ENCODE measurements at regions not wholly inside any gene's neighbourhood (a gene's known extent, or its start where the extent isn't known, plus 50 kb on each side); places are given as distances from the start of the nearest gene placed in this dataset.

- no peak for TF ChIP-seq ARNTL (CRISPR knock-in tag; IDR thresholded peaks at IDR 0.05; ENCODE audit: borderline replicate concordance, low read depth)
- TF ChIP-seq POU6F1 (CRISPR knock-in tag; IDR thresholded peaks at IDR 0.05; ENCODE audit: borderline replicate concordance, low read depth) = no peak
- no peak for TF ChIP-seq ISL1 (CRISPR knock-in tag; IDR thresholded peaks at IDR 0.05)
- no peak for TF ChIP-seq SNAI2 (CRISPR knock-in tag; IDR thresholded peaks at IDR 0.05)
- no peak for TF ChIP-seq ZFP3 (CRISPR knock-in tag; IDR thresholded peaks at IDR 0.05)
- TF ChIP-seq ZNF8 (CRISPR knock-in tag; IDR thresholded peaks at IDR 0.05) = no peak
- no peak for TF ChIP-seq ESRRG (CRISPR knock-in tag; IDR thresholded peaks at IDR 0.05)
- TF ChIP-seq, protein P1, sequence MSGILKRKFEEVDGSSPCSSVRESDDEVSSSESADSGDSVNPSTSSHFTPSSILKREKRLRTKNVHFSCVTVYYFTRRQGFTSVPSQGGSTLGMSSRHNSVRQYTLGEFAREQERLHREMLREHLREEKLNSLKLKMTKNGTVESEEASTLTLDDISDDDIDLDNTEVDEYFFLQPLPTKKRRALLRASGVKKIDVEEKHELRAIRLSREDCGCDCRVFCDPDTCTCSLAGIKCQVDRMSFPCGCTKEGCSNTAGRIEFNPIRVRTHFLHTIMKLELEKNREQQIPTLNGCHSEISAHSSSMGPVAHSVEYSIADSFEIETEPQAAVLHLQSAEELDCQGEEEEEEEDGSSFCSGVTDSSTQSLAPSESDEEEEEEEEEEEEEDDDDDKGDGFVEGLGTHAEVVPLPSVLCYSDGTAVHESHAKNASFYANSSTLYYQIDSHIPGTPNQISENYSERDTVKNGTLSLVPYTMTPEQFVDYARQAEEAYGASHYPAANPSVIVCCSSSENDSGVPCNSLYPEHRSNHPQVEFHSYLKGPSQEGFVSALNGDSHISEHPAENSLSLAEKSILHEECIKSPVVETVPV (CRISPR knock-in tag; IDR thresholded peaks at IDR 0.05) = no peak
- TF ChIP-seq, protein P2, sequence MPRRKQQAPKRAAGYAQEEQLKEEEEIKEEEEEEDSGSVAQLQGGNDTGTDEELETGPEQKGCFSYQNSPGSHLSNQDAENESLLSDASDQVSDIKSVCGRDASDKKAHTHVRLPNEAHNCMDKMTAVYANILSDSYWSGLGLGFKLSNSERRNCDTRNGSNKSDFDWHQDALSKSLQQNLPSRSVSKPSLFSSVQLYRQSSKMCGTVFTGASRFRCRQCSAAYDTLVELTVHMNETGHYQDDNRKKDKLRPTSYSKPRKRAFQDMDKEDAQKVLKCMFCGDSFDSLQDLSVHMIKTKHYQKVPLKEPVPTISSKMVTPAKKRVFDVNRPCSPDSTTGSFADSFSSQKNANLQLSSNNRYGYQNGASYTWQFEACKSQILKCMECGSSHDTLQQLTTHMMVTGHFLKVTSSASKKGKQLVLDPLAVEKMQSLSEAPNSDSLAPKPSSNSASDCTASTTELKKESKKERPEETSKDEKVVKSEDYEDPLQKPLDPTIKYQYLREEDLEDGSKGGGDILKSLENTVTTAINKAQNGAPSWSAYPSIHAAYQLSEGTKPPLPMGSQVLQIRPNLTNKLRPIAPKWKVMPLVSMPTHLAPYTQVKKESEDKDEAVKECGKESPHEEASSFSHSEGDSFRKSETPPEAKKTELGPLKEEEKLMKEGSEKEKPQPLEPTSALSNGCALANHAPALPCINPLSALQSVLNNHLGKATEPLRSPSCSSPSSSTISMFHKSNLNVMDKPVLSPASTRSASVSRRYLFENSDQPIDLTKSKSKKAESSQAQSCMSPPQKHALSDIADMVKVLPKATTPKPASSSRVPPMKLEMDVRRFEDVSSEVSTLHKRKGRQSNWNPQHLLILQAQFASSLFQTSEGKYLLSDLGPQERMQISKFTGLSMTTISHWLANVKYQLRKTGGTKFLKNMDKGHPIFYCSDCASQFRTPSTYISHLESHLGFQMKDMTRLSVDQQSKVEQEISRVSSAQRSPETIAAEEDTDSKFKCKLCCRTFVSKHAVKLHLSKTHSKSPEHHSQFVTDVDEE (CRISPR knock-in tag; IDR thresholded peaks at IDR 0.05) = no peak
- TF ChIP-seq GLIS3 (CRISPR knock-in tag; IDR thresholded peaks at IDR 0.05) = no peak
- no peak for TF ChIP-seq ZNF70 (CRISPR knock-in tag; IDR thresholded peaks at IDR 0.05)
- TF ChIP-seq BACH2 (CRISPR knock-in tag; IDR thresholded peaks at IDR 0.05; ENCODE audit: borderline replicate concordance) = no peak
- no peak for TF ChIP-seq RARB (CRISPR knock-in tag; IDR thresholded peaks at IDR 0.05)
- no peak for TF ChIP-seq PPARA (CRISPR knock-in tag; IDR thresholded peaks at IDR 0.05; ENCODE audit: borderline replicate concordance)
- no peak for TF ChIP-seq ZC3H10 (CRISPR knock-in tag; IDR thresholded peaks at IDR 0.05)
- TF ChIP-seq, protein P3, sequence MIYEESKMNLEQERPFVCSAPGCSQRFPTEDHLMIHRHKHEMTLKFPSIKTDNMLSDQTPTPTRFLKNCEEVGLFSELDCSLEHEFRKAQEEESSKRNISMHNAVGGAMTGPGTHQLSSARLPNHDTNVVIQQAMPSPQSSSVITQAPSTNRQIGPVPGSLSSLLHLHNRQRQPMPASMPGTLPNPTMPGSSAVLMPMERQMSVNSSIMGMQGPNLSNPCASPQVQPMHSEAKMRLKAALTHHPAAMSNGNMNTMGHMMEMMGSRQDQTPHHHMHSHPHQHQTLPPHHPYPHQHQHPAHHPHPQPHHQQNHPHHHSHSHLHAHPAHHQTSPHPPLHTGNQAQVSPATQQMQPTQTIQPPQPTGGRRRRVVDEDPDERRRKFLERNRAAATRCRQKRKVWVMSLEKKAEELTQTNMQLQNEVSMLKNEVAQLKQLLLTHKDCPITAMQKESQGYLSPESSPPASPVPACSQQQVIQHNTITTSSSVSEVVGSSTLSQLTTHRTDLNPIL (CRISPR knock-in tag; IDR thresholded peaks at IDR 0.05; ENCODE audit: low read depth) = no peak
- TF ChIP-seq, protein P4, sequence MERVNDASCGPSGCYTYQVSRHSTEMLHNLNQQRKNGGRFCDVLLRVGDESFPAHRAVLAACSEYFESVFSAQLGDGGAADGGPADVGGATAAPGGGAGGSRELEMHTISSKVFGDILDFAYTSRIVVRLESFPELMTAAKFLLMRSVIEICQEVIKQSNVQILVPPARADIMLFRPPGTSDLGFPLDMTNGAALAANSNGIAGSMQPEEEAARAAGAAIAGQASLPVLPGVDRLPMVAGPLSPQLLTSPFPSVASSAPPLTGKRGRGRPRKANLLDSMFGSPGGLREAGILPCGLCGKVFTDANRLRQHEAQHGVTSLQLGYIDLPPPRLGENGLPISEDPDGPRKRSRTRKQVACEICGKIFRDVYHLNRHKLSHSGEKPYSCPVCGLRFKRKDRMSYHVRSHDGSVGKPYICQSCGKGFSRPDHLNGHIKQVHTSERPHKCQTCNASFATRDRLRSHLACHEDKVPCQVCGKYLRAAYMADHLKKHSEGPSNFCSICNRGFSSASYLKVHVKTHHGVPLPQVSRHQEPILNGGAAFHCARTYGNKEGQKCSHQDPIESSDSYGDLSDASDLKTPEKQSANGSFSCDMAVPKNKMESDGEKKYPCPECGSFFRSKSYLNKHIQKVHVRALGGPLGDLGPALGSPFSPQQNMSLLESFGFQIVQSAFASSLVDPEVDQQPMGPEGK (CRISPR knock-in tag; IDR thresholded peaks at IDR 0.05; ENCODE audit: borderline replicate concordance) = no peak
- TF ChIP-seq TOX (CRISPR knock-in tag; IDR thresholded peaks at IDR 0.05; ENCODE audit: borderline replicate concordance) = no peak
Observed at GRCh38 chr2:146985753-146986152, 859.1 kb upstream of the ACVR2A start.

GRCh38 chr2:146984014-146984413 is 860.8 kb upstream of the ACVR2A start:
- TF ChIP-seq, protein P3 (CRISPR knock-in tag; IDR thresholded peaks at IDR 0.05; ENCODE audit: low read depth) = no peak
- TF ChIP-seq, protein P4 (CRISPR knock-in tag; IDR thresholded peaks at IDR 0.05; ENCODE audit: borderline replicate concordance) = no peak
- TF ChIP-seq GLIS3 (CRISPR knock-in tag; IDR thresholded peaks at IDR 0.05) (no peak), CSDC2 (CRISPR knock-in tag; IDR thresholded peaks at IDR 0.05) (no peak), ZFP3 (CRISPR knock-in tag; IDR thresholded peaks at IDR 0.05) (no peak)
- TF ChIP-seq, protein P2 (CRISPR knock-in tag; IDR thresholded peaks at IDR 0.05) = no peak
- ATAC-seq = no peak

More at GRCh38 chr2:146985753-146986152, 859.1 kb upstream of the ACVR2A start:
- peak; percentile 36; the same call in 2 of the 3 replicates for ATAC-seq
